Right atrium auricular region (tissue), 2 donors: ENCODE measurements at regions not wholly inside any gene's neighbourhood (a gene's known extent, or its start where the extent isn't known, plus 50 kb on each side); places are given as distances from the start of the nearest gene placed in this dataset.

ENCODE experiments used
- DNase-seq: peaks from one replicate; pipeline ENCODE4 v3.0.0-alpha.2; 2019; ENCODE audit warnings: low spot score
- H3K27ac ChIP-seq, 2 donors: fragments of 200-600 bp; sonication (generic); 1 replicate in 1 of 2; 2 replicates in 1 of 2; pipeline ENCODE4 v1.5.1; 2016 to 2019
- H3K27me3 ChIP-seq, 2 donors: fragments of 200-600 bp; sonication (generic); one replicate each; pipeline versions ENCODE4 v1.5.1 to v1.6.0; 2017 to 2019
- H3K36me3 ChIP-seq: fragments of 200-600 bp; sonication (generic); one replicate; pipeline ENCODE4 v1.5.1; 2016
- H3K4me1 ChIP-seq, 2 donors: fragments of 200-600 bp; sonication (generic); one replicate each; pipeline versions ENCODE4 v1.5.1 to v1.6.0; 2017 to 2019
- H3K4me3 ChIP-seq, 2 donors: fragments of 200-600 bp; sonication (generic); 1 replicate in 1 of 2; 2 replicates in 1 of 2; pipeline ENCODE4 v1.5.1; 2017 to 2019; ENCODE audit warnings: mild to moderate bottlenecking in 1 of 2, moderate library complexity in 1 of 2
- H3K9me3 ChIP-seq, 2 donors: fragments of 200-600 bp; sonication (generic); one replicate each; pipeline ENCODE4 v1.5.1; 2019
- TF ChIP-seq, protein P1 (sequence below), 2 donors: fragments of 200-600 bp; sonication (generic); IDR thresholded peaks; one replicate each; pipeline ENCODE4 v1.5.1; 2019; ENCODE audit warnings: antibody characterized with exemption in 2 of 2

DNA sequence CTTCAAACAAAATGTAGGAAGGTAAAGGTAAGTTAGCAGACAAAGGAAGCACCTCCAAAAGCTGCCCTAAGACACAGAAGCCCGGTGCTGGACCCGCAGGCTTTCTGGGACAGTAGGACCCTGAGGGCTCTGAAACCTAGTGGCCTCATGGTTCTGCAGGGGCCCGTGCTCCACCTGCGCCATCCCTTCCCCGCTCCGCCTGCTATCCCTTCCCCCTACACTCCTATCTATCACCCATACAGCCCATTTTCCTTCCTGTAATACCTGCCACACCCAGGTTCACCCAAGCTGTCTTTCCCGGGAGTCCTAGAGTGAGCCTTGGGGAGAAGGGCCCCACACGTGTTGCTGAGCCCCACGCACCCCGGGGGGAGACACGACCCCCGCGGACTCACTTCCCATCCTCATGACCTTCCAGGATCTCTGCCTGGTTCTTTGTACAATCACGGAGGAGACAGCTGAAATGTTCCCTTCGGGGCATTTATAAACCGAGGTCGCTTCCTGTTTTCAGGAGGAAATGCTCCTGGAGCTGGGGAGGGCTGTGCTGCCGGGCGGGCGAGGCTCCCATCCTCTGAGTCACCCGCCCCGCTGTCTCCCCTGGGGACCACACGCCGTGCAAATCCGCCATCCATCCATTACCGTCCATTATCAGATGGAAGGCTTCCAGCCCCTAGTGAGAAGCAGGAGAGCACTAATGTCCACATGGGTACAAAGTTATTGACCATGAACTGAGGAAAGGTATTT is 251.7 kb upstream of the PITRM1 start:
- Histone ChIP-seq H3K36me3 (no peaks in the 10 kb centered on the region), H3K27ac (peak overlapping the region; percentile 16 to 43), H3K4me3 (no peak overlapping the region), H3K4me1 (peaks cover 0 to 36% of the 10 kb centered on the region in 2 donors), H3K27me3 (no peaks in the 10 kb centered on the region), H3K9me3 (no peaks in the 10 kb centered on the region)
- peak; percentile 62 for DNase-seq
- TF ChIP-seq, protein P1, sequence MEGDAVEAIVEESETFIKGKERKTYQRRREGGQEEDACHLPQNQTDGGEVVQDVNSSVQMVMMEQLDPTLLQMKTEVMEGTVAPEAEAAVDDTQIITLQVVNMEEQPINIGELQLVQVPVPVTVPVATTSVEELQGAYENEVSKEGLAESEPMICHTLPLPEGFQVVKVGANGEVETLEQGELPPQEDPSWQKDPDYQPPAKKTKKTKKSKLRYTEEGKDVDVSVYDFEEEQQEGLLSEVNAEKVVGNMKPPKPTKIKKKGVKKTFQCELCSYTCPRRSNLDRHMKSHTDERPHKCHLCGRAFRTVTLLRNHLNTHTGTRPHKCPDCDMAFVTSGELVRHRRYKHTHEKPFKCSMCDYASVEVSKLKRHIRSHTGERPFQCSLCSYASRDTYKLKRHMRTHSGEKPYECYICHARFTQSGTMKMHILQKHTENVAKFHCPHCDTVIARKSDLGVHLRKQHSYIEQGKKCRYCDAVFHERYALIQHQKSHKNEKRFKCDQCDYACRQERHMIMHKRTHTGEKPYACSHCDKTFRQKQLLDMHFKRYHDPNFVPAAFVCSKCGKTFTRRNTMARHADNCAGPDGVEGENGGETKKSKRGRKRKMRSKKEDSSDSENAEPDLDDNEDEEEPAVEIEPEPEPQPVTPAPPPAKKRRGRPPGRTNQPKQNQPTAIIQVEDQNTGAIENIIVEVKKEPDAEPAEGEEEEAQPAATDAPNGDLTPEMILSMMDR (IDR thresholded peaks at IDR 0.05), result no peak

- no peaks in the 10 kb centered on the region for H3K36me3 ChIP-seq
- TF ChIP-seq, protein P1 (IDR thresholded peaks at IDR 0.05), result no peak
- no peak overlapping the region for H3K4me3 ChIP-seq
- peaks cover 0 to 34% of the 10 kb centered on the region in 2 donors for H3K4me1 ChIP-seq
- H3K27me3 ChIP-seq, result no peaks in the 10 kb centered on the region
- no peak overlapping the region for H3K27ac ChIP-seq
- no peaks in the 10 kb centered on the region for H3K9me3 ChIP-seq
- no peak for DNase-seq
Observed at GRCh38 chr10:3423384-3423783, 250.8 kb upstream of the PITRM1 start.

GRCh38 chr10:3422282-3422681 is 249.7 kb upstream of the PITRM1 start:
- Histone ChIP-seq H3K4me3 (no peak overlapping the region), H3K27ac (no peak overlapping the region), H3K36me3 (no peaks in the 10 kb centered on the region), H3K27me3 (no peaks in the 10 kb centered on the region), H3K4me1 (peaks cover 0 to 31% of the 10 kb centered on the region in 2 donors), H3K9me3 (no peaks in the 10 kb centered on the region)
- DNase-seq, result no peak
- TF ChIP-seq, protein P1 (IDR thresholded peaks at IDR 0.05), result no peak

- H3K4me1 ChIP-seq, result peaks cover 0 to 31% of the 10 kb centered on the region in 2 donors
- DNase-seq, result no peak
- no peaks in the 10 kb centered on the region for H3K9me3 ChIP-seq
- no peak overlapping the region for H3K27ac ChIP-seq
- H3K36me3 ChIP-seq, result no peaks in the 10 kb centered on the region
- TF ChIP-seq, protein P1 (IDR thresholded peaks at IDR 0.05), result no peak
- H3K27me3 ChIP-seq, result no peaks in the 10 kb centered on the region
- no peak overlapping the region for H3K4me3 ChIP-seq
Observed at GRCh38 chr10:3421537-3422257, 249.1 kb upstream of the PITRM1 start.

DNA sequence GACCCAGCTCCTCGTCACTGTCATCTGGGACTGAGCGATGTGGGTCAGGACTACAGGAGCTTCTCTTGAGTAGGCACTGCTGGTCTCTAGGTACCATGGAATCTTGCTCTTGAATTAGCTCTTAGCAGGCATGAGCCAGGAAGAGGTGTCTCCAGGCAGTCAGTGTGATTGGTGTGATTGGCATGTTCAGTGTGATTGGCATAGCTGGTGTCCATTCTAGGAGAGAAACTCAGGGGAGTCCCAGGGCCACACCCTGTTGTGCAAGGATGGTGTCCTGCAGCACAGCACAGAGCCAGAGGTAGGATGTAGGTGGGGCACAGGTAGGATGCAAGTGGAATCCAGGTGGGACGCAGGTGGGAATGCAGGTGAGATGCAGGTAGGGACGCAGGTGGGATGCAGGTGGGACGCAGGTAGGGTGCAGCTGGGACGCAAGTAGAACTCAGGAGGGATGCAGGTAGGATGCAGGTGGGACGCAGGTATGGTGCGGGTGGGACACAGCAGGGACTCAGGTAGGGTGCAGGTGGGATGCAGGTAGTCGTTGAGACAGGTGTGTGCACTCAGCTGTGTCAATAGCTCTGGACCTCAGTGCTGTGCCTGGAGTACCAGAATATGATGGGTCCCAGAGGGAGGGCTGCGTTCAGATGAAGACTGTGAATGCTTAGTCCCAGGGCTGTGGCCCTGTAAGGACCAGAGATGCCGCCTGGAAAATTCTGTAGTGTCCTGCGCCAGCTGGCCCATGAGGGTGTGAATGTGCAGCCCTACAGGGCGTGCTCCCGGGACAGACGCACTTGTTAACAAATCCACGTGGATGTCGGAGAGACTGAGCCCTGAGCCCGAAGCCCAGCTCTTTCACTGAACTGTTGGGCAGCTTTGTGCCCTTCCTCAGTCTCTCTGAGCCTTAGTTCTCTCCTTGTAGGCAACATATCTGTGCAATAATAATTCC is 248.2 kb upstream of the PITRM1 start:
- TF ChIP-seq, protein P1 (IDR thresholded peaks at IDR 0.05), result no peak
- no peaks in the 10 kb centered on the region for H3K27me3 ChIP-seq
- no peaks in the 10 kb centered on the region for H3K36me3 ChIP-seq
- H3K4me3 ChIP-seq, result no peak overlapping the region
- H3K4me1 ChIP-seq, result peaks cover 0 to 22% of the 10 kb centered on the region in 2 donors
- no peak for DNase-seq
- H3K9me3 ChIP-seq, result no peaks in the 10 kb centered on the region
- H3K27ac ChIP-seq, result no peak overlapping the region
